Activated CD4-positive, alpha-beta T cell treated with anti-CD3 and anti-CD28 coated beads, Interleukin-2, amount 10 ng/mL, durations not matched to agents 24 days and 14 days (primary cell): ENCODE measurements at regions not wholly inside any gene's neighbourhood (a gene's known extent, or its start where the extent isn't known, plus 50 kb on each side); places are given as distances from the start of the nearest gene placed in this dataset.

Source experiments
- DNase-seq: peaks from one replicate; pipeline ENCODE4 v3.0.0; 2022
- H3K27ac Mint-ChIP-seq: one replicate; pipeline ENCODE4 v1.8.0; 2022; ENCODE audit warnings: mild to moderate bottlenecking, mixed read lengths
- H3K27me3 Mint-ChIP-seq: one replicate; pipeline ENCODE4 v1.8.0; 2022; ENCODE audit warnings: mixed read lengths
- H3K36me3 Mint-ChIP-seq: one replicate; pipeline ENCODE4 v1.8.0; 2022; ENCODE audit warnings: low read depth, mild to moderate bottlenecking, mixed read lengths
- H3K4me1 Mint-ChIP-seq: one replicate; pipeline ENCODE4 v1.8.0; 2021; ENCODE audit warnings: mixed read lengths
- H3K4me3 Mint-ChIP-seq: one replicate; pipeline ENCODE4 v1.8.0; 2022; ENCODE audit warnings: mild to moderate bottlenecking, moderate library complexity, mixed read lengths
- H3K9me3 Mint-ChIP-seq: one replicate; pipeline ENCODE4 v1.8.0; 2021; ENCODE audit warnings: mixed read lengths
- intact Hi-C: fragments of 100-400 bp; cut with micrococcal nuclease; formaldehyde crosslinking; loops from one replicate; pipeline ENCODE4 v1.15.1; 2023

DNA sequence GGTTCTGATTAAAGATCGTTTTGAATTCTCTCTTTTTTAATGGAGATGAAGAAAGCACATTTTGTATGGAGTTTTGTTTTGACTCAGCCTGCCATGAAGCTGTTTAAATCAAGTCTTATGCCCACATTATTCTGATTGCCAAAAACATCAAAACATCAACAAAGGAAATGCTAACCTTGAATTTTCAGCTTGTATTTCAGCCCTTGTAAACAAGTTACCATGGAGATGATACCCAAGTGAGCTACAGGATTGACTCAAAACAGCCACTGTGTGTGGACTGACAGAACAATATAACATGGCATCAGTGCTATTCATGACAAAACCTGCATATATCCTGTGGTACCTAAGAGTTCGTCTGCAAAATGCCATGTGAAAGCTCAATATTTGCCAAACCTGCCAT, 1581.0 kb downstream of the MAT2B start:
- Mint-ChIP-seq H3K36me3 (no peaks in the 10 kb centered on the region), H3K9me3 (no peaks in the 10 kb centered on the region), H3K4me3 (no peak overlapping the region), H3K4me1 (no peaks in the 10 kb centered on the region), H3K27me3 (no peaks in the 10 kb centered on the region), H3K27ac (no peak overlapping the region)
- intact Hi-C loops, result no loop called here
- DNase-seq, result no peak

DNA sequence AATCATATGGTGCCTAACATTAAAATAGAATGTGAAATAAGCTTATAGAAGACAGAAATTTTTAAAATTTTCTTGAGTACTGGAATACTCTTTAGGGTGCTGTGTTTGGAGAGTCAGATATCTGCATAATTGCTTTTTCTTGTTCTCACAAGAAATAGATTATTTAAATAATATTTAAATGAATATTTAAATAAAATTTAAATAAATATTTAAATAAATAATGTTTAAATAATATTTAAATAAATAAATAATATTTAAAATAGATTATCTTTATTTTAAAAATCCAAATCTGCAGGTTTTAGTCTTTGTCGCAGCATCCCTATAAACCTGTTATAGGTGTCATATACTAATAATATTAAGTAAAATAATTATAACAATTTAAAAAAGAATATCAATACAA, 1589.4 kb downstream of the MAT2B start:
- no peak overlapping the region for H3K27ac Mint-ChIP-seq
- H3K9me3 Mint-ChIP-seq, result peaks cover 3% of the 10 kb centered on the region
- intact Hi-C loops, result no loop called here
- no peaks in the 10 kb centered on the region for H3K4me1 Mint-ChIP-seq
- H3K36me3 Mint-ChIP-seq, result no peaks in the 10 kb centered on the region
- no peak overlapping the region for H3K4me3 Mint-ChIP-seq
- no peak for DNase-seq
- no peaks in the 10 kb centered on the region for H3K27me3 Mint-ChIP-seq

DNA sequence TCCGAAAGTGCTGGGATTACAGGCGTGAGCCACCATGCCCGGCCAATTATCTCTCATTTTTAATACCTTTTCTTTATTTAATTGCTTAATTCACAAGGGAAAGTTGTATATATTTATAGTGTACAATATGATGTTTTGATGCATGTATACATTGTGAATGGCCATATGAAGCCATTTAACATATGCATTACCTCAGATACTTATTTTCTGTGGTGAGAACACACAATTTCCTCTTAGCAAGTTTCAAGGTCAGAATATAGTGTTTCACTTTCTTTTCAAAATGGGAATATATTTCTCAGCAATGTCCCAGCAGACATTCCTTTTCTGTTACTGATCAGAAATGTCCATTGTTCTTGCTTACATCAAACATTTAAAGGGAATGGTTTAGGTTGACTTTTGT, 1596.3 kb downstream of the MAT2B start:
- Mint-ChIP-seq H3K4me1 (no peaks in the 10 kb centered on the region), H3K27ac (no peak overlapping the region), H3K9me3 (peaks cover 10% of the 10 kb centered on the region), H3K27me3 (no peaks in the 10 kb centered on the region), H3K4me3 (no peak overlapping the region), H3K36me3 (no peaks in the 10 kb centered on the region)
- DNase-seq, result no peak
- intact Hi-C loops, result no loop called here

DNA sequence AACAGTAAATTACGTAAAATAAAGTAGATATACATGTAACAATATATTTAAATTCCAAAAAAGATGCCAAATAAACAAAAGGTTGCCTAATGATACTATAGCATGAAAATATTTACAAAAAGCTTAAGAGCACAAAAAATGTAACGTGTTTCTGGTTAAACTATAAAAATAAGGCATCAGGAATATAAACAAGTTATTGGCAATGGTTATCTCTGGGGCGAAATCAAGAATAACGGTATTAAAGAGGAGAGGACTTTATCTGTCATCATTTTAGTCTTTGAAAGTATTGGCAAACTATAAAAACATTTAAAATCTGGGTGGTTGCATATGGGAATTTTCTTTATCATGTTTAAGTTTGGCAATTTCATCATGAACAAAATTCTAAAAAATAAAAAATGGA, 1599.2 kb downstream of the MAT2B start:
- peaks cover 6% of the 10 kb centered on the region for H3K9me3 Mint-ChIP-seq
- no peak overlapping the region for H3K4me3 Mint-ChIP-seq
- no peaks in the 10 kb centered on the region for H3K27me3 Mint-ChIP-seq
- intact Hi-C loops, result no loop called here
- no peak overlapping the region for H3K27ac Mint-ChIP-seq
- no peak for DNase-seq
- no peaks in the 10 kb centered on the region for H3K4me1 Mint-ChIP-seq
- no peaks in the 10 kb centered on the region for H3K36me3 Mint-ChIP-seq

DNA sequence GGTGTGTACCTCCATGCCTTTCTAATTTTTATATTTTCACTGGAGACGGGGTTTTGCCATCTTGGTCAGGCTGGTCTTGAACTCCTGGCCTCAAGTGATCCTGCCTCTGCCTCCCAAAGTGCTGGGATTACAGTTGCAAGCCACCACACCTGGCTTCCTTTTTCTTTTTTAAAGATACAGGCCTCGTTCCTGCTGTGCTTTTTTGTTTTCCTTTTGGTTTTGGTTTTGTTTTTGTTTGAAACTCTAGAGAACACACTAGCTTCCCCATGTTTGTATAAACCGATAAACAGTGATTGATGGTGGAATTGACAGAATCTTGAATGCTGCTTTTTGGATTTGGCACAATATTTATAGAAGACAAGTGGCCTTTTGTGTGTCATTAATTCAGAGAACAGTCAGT, 1603.4 kb downstream of the MAT2B start:
- Mint-ChIP-seq H3K27me3 (no peaks in the 10 kb centered on the region), H3K27ac (no peak overlapping the region), H3K36me3 (no peaks in the 10 kb centered on the region), H3K4me1 (no peaks in the 10 kb centered on the region), H3K9me3 (no peaks in the 10 kb centered on the region), H3K4me3 (no peak overlapping the region)
- intact Hi-C loops, result no loop called here
- no peak for DNase-seq

DNA sequence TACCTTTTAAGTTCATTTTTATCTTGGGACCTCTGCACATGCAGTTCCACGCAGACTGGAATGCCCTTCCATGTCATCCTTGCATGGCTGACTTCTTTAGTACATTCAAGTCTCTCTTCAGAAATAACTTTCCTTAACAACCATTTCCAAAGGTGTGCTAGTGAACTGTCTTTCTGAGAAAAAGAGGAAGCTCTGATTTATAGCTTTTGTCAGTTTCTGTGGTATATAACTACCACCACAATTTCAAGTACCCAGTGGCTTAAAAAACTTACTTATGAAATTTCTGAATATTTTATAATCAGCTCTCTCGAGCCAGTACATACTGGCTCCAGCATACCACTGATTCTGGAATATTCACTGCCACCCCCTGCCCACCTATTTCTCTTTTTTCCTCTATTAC, 1613.8 kb downstream of the MAT2B start:
- Mint-ChIP-seq H3K9me3 (no peaks in the 10 kb centered on the region), H3K27ac (no peak overlapping the region), H3K36me3 (no peaks in the 10 kb centered on the region), H3K27me3 (no peaks in the 10 kb centered on the region), H3K4me3 (no peak overlapping the region), H3K4me1 (no peaks in the 10 kb centered on the region)
- intact Hi-C loops, result no loop called here
- DNase-seq, result no peak

DNA sequence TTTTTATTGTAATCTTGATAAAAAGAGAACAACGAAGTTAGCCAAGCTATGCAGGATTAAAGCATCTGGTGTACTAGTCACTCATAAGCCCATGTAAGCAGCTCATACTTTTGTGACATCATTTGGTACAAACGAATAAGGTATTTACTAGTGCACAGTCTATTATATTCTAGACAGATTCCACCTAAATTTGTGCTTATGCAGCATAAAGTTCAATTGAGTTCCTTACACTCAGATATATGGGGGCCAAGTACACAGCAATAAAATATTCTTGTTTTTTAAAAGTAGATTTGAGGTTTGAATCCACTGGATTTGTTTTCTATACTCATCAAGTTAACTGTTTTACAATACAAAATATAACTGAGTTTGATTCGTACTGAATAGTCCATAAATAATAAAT, 1621.2 kb downstream of the MAT2B start:
- Mint-ChIP-seq H3K9me3 (no peaks in the 10 kb centered on the region), H3K27me3 (no peaks in the 10 kb centered on the region), H3K4me3 (no peak overlapping the region), H3K36me3 (no peaks in the 10 kb centered on the region), H3K4me1 (no peaks in the 10 kb centered on the region), H3K27ac (no peak overlapping the region)
- intact Hi-C loops, result no loop called here
- DNase-seq, result no peak

DNA sequence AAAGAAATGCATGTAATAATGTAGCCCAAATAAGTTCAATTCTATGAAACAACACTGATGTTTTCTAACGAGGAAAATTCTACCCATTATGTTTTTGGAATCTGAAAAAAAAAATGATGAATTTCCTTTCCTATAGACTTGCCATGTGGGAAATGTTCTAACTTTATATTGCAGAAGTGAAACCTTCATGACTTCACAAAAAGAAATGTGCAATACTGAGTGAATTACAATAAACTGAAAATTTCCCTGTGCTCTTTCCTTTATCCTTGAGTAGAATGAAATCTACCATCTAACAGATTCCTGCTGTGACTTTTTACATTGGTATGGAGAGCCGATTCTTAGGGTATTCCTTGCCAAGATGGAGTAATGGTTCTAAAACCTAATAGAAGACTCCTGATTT, 1622.5 kb downstream of the MAT2B start:
- Mint-ChIP-seq H3K27ac (no peak overlapping the region), H3K4me3 (no peak overlapping the region), H3K9me3 (no peaks in the 10 kb centered on the region), H3K4me1 (no peaks in the 10 kb centered on the region), H3K36me3 (no peaks in the 10 kb centered on the region), H3K27me3 (no peaks in the 10 kb centered on the region)
- DNase-seq, result no peak
- intact Hi-C loops, result no loop called here

DNA sequence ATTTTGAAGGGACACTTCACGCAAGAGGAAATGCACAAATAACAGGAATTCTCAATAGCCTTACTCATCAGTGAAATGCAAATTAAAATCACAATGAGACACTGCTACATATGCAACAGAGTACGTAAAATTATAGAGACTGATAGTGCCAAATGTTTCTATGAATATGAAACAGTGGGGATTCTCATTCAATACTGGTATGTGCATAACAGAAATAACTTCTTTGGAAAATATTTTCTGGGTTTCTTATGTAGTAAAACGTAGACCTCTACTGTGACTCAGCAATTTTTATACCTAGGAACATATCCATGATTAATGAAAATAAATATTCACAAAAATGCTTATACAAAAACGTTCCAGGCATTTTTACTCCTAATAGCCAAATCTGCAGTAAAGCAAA, 1625.2 kb downstream of the MAT2B start:
- no peak for DNase-seq
- Mint-ChIP-seq H3K9me3 (no peaks in the 10 kb centered on the region), H3K27me3 (no peaks in the 10 kb centered on the region), H3K27ac (no peak overlapping the region), H3K4me1 (no peaks in the 10 kb centered on the region), H3K36me3 (no peaks in the 10 kb centered on the region), H3K4me3 (no peak overlapping the region)
- intact Hi-C loops, result no loop called here

DNA sequence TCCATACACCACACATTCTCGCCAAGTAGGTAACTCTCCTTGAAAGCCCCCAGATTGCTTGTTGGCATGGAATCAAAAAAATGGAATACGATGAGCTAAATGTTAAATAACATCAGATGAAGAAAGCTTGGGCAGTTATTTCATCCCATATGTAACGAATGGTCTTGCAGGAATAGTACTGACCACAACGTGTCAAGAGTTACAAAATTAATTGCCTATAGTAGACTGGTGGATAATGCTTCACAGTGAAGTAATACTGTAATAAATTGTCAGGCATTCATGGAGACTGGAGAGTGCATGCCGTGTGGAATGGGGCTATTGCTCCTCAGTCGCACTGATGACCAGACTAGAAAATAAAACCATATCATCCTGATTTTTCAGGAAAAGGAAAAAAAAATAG, 1628.7 kb downstream of the MAT2B start:
- H3K9me3 Mint-ChIP-seq, result no peaks in the 10 kb centered on the region
- no peak overlapping the region for H3K27ac Mint-ChIP-seq
- intact Hi-C loops, result no loop called here
- DNase-seq, result no peak
- H3K36me3 Mint-ChIP-seq, result no peaks in the 10 kb centered on the region
- no peaks in the 10 kb centered on the region for H3K4me1 Mint-ChIP-seq
- H3K4me3 Mint-ChIP-seq, result no peak overlapping the region
- H3K27me3 Mint-ChIP-seq, result no peaks in the 10 kb centered on the region

DNA sequence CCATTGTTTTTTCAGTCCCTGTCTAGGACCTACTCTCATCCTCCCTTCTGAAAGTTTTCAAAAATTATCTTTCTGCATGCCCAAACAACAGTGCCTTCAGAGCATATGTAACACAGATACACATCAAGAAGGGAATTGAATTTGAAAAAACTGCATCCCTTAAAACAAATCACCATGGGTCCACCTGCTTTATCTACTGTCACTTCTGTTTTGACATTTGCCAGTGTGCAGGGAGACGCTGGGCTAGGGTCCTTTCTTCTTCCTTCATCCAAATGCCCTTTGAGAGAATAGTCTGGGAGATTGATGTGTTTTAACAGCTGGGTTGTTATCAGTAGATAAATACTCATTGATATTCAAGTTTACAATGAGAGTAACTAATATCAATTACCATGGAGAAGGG, 1630.1 kb downstream of the MAT2B start:
- Mint-ChIP-seq H3K4me3 (no peak overlapping the region), H3K27ac (no peak overlapping the region), H3K36me3 (no peaks in the 10 kb centered on the region), H3K9me3 (no peaks in the 10 kb centered on the region), H3K27me3 (no peaks in the 10 kb centered on the region), H3K4me1 (no peaks in the 10 kb centered on the region)
- DNase-seq, result no peak
- intact Hi-C loops, result no loop called here

DNA sequence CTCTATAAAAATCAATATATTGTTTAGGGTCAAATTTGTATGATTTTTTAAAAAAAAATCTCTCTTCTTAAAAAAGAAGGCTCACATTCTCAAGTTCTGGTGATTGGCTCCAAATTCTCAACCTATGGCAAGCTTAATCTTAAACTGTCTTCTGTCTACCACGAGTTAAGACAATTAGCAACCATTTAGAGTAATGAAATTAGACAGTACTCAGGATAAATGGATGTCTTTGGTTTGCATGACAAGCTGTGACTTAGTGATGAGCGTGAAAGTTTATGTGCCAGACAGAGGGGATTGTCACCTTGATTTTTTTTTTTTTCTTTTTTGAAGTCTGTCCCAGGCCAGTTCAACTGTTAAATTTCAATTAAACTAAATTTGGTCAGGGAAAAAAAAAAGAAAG, 1632.3 kb downstream of the MAT2B start:
- DNase-seq, result no peak
- intact Hi-C loops, result no loop called here
- H3K4me1 Mint-ChIP-seq, result no peaks in the 10 kb centered on the region
- H3K4me3 Mint-ChIP-seq, result no peak overlapping the region
- H3K27ac Mint-ChIP-seq, result no peak overlapping the region
- no peaks in the 10 kb centered on the region for H3K36me3 Mint-ChIP-seq
- H3K9me3 Mint-ChIP-seq, result no peaks in the 10 kb centered on the region
- no peaks in the 10 kb centered on the region for H3K27me3 Mint-ChIP-seq

DNA sequence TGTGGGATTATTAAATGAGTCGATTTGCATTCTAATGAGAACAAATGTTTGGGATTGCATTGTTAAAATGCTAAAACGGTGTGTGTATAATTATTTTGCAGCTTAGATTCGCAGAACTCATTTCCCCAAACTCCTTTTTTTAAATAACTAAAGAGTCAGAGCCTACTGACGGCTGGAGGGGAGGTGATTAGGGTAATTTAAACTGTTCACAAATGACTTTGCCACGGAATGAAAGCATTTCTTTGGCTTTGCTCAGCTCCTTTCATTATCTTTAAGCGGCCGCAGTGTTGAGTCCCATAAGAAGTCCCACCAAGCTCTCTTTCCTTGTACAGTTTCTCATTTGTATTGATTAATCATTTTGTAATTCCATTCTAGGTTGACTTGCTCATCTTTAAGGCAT, 1632.8 kb downstream of the MAT2B start:
- H3K27me3 Mint-ChIP-seq, result no peaks in the 10 kb centered on the region
- H3K36me3 Mint-ChIP-seq, result no peaks in the 10 kb centered on the region
- H3K9me3 Mint-ChIP-seq, result no peaks in the 10 kb centered on the region
- H3K4me3 Mint-ChIP-seq, result no peak overlapping the region
- no peak for DNase-seq
- no peaks in the 10 kb centered on the region for H3K4me1 Mint-ChIP-seq
- no peak overlapping the region for H3K27ac Mint-ChIP-seq
- intact Hi-C loops, result no loop called here

DNA sequence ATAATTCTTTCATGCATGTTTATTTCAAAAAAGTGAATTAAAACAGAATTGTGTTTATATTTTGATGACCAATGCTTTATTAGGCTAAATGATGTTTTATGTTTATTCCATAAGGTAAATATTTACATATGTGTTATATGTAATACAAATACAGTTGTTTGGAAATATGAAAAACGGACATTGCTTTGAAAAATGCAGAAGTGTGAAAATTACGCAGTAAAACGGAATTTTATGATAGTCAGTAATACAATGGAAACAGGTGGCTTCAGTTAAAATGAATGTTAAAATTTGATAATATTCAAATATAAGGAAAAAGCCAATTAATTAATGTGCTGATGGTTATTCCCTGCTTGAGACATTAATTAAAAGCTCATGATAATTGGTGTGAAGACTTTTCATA, 1633.8 kb downstream of the MAT2B start:
- Mint-ChIP-seq H3K27ac (no peak overlapping the region), H3K4me3 (no peak overlapping the region), H3K4me1 (no peaks in the 10 kb centered on the region), H3K27me3 (no peaks in the 10 kb centered on the region), H3K9me3 (no peaks in the 10 kb centered on the region), H3K36me3 (no peaks in the 10 kb centered on the region)
- no peak for DNase-seq
- intact Hi-C loops, result no loop called here

DNA sequence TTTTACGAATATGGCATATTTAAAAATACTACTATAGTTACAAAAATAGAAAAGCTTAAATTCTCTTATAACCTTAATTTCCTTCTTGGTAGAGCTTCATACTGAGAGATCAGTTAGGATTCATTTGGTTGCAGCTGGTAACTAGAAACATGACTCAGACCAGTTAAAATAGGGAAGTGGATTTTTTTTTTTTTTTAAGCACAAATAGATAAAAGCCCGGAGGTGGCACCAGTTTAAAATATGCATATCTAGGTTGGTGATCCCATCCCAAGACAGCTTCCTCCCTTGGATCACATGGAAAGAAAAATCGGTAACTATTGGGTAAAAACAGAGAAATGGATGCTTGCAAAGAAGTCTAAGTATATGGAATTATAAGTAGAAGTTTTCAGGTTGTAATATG, 1634.3 kb downstream of the MAT2B start:
- H3K4me3 Mint-ChIP-seq, result no peak overlapping the region
- no peaks in the 10 kb centered on the region for H3K4me1 Mint-ChIP-seq
- H3K27ac Mint-ChIP-seq, result no peak overlapping the region
- H3K9me3 Mint-ChIP-seq, result no peaks in the 10 kb centered on the region
- H3K36me3 Mint-ChIP-seq, result no peaks in the 10 kb centered on the region
- no peaks in the 10 kb centered on the region for H3K27me3 Mint-ChIP-seq
- intact Hi-C loops, result no loop called here
- DNase-seq, result no peak

DNA sequence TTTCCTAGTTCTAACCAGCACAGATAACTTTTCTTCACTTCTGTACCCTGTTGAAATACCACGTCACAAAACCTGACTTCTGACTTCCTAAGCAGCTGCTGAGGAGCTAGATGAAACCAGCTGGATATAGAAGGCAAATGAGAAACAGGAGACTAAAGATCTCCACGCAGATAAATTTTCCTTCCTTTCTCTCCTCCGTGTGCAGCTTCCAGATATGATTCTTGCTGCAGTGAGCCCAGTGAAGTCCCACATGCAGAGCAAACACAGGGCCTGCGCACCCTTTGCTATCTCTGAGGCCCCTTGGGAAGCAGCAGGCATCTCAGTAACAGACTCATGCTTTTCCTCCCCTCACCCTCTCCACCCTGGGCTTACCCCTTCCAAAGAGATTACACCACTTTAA, 1638.3 kb downstream of the MAT2B start:
- Mint-ChIP-seq H3K27ac (no peak overlapping the region), H3K9me3 (no peaks in the 10 kb centered on the region), H3K27me3 (no peaks in the 10 kb centered on the region), H3K4me1 (no peaks in the 10 kb centered on the region), H3K4me3 (no peak overlapping the region), H3K36me3 (no peaks in the 10 kb centered on the region)
- intact Hi-C loops, result no loop called here
- DNase-seq, result no peak
